ENCODE measurements at regions not wholly inside any gene's neighbourhood (a gene's known extent, or its start where the extent isn't known, plus 50 kb on each side); places are given as distances from the start of the nearest gene placed in this dataset.

- TF ChIP-seq EZH2 (IDR thresholded peaks at IDR 0.05; ENCODE audit: insufficient read depth, poor library complexity, severe bottlenecking) (no peak), EZH2phosphoT487 (IDR thresholded peaks at IDR 0.05; ENCODE audit: insufficient read depth, low read depth) (no peak)
Observed at GRCh38 chr10:6678956-6679355, 98.9 kb upstream of the PRKCQ start.
